Dermis blood vessel endothelial cell (primary cell): ENCODE measurements at regions not wholly inside any gene's neighbourhood (a gene's known extent, or its start where the extent isn't known, plus 50 kb on each side); places are given as distances from the start of the nearest gene placed in this dataset.

ENCODE experiments used
- DNase-seq: peaks from one replicate; pipeline ENCODE4 v3.0.0; 2010

- no peak for DNase-seq
These were observed 51.1 kb upstream of the SNX2 start for GRCh38 chr5:122723606-122724352.
